NOMO-1 (cell line): ENCODE measurements at regions not wholly inside any gene's neighbourhood (a gene's known extent, or its start where the extent isn't known, plus 50 kb on each side); places are given as distances from the start of the nearest gene placed in this dataset.
"Not testable (repeated sequence)": the region's sequence is repeated elsewhere in the genome, so short reads cannot be mapped to it uniquely, and the experiment has no call there.

Experiments
- DNase-seq, 2 experiments: peaks; one replicate each; lab custom pipeline; 2025; ENCODE audit not compliant: unreplicated experiment in 2 of 2; lab: John Stamatoyannopoulos, UW

DNA sequence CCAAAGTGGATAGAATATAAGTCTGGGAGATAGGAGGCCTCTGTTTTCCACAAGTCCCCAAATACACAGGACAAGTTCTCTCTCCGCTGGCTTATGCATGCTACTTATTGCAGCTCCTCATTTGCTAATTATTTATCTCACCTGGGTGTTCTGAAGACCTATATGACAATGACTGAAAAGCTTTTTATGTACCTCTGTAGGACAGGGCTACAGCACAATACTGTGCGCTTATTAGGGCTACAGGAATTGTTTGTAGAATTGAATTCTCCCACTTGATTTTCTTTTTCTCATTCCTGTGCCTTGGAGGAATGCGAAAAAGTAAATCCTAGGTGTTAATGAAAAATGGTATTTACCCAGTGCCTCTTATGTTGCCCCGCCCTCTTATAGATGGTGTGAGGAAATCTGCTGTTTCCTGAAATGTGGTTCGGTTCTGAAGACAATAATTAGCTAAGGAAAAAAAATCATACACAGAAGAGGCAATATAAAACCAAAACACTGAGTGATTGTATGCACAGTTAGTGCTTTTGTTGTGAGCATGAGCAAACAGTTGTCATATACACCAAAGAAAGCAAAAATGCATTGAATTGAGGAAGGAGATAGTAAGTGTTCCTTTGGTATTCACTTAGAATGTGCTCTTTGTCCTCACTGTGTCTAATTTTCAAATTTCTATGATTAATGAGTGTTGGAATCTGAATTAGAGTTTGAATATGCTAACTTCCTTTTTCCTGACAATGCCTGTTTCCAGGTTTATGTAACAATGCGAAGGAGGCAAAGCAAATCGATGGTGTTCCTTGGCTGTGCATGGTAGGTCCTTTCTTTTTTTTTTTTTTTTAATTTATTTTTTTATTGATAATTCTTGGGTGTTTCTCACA, 78.7 kb upstream of the PNPT1 start:
- DNase-seq: peak in 1 of 2 experiments; percentile 22

DNA sequence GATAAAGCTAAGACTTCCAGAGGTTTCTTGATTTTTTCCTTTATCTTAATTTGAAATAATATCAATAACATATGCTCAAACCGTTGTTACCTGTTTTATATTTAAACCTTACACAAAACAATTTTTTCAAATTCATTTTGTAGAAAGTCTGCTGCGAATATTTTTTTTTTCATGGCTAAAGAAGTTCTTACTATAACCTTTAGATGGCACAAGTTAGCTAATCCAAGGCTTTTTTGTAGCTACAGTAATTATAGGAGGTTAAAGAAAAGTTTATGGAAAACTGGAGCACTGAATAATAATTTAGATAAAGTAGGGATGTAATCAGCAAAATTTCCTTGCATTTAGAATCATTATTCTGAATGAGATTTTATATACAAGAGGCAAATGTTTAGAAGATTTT, 78.0 kb upstream of the PNPT1 start:
- DNase-seq: peak; percentile 19 to 39

DNA sequence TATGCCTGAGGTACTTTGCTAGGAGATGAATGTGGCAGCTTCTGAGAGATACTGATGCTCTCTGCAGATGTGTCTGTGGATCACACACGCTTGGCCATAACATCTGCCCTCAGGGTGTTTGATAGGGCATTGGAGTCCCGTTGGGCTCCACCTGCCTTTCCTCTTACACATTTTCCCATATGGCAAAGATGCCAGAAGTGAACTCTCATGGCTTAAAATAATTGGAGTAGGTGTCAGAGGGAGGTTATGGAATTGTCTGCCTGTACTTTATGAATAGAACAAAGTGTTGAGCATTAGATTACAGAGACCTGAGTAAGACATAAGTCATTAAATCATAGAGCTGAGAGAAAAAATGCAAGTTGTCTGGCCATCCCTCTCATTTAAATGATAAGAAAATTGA, 75.3 kb upstream of the PNPT1 start:
- no peak for DNase-seq

DNA sequence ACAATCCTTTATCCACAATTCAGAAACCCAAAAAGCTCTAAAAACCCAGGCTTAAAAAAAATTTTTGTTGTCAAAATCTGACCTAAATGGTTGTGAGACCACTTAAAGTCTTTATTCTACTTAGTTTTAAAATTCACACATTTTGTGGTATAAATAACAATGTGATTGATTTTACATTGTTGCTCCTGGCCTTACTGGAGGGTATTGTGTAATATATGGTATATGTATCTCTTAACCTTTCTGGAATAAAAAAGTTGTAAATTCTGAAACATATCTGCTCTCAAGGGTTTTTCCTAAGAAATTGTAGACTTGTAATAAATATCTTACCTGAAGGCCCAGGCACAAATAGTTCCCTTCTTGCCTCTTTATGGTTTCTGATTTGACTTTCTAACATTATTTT, 73.3 kb upstream of the PNPT1 start:
- no peak for DNase-seq

DNA sequence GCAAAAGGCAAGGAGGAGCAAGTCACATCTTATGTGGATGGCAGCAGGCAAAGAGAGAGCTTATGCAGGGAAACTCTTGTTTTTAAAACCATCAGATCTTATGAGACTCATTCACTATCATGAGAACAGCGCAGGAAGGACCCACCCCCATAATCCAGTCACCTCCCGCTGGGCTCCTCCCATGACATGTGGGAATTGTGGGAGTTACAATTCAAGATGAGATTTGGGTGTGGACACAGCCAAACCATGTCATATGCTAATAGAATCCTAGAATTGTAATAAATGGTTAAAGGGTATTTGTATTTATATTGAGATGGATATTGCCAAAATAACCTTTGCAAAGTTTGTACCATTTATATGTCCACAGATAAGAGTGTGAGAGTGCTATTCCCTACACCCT, 72.1 kb upstream of the PNPT1 start:
- DNase-seq: not testable (repeated sequence)

DNA sequence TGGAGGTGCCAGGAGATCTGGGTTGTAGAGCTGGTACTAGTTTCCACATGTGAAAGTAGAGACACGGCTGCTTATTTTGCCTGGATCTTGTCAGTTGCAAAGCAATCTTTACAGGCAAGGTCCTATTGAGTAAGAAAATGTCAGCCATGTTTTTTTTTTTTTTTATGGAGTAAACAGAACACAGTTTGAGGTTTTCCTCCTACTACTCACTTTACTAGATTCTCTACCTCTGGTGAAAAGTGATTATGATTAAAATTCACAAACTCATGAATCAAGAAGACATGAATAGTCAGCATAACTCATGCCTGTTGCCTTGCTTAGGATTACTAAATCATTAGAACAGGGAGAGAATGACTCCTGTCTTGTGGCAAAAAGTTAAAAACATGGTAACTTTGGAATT, 70.1 kb upstream of the PNPT1 start:
- DNase-seq: no peak

DNA sequence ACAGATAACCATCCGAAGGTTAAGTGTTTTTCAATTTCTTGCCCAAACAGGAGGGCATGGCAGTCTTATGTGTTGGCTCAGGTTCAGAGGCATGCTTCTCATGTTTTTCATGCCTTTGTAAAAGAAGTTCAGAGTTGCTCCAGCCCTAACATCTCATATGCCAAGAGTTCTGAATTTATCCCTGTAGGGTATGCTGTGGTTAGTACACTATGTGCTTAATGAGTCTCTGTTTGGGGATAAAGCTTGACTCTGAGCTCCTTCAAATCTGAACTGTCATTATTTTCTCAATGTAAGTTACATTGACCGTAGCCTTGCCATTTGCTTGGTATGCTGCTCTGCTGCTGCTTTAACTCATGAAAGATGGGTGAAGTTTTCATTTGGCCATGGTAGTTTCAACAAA, 67.9 kb upstream of the PNPT1 start:
- no peak for DNase-seq

DNA sequence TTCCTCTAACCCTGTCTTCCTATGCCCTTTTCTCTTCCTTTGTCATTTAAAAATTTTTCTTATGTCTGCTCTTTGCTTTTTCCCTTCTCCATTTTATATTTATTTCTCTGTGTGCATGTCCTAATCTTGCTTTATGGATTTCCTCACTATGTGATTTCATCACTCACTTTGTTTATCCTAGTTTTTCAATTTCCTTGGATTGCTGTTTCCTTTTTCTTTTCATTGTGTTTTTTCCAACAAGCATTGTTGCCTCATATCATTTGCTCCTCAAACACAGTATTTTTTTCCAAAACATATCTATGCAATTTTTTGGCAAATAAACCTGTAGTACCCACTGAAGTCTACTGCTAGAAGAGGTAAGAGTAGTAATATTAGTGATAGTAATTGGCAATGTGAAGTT, 67.4 kb upstream of the PNPT1 start:
- DNase-seq: no peak

DNA sequence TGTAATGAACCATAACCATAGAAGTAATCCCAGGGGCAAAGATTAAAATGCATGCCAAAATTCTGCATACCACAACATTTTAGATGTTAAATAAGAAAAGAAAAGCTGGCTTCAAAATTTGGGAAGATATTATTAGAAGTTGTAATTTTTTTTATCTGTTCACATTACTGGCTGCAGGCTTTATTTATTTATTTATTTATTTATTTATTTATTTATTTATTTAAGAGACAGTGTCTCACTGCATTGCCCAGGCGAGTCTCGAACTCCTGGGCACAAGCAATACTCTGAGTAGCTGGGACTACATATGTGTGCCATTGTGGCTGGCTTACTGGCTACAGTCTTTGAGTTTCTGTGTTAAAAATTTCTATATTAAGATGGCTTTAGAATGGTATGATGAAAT, 66.5 kb upstream of the PNPT1 start:
- DNase-seq: no peak

DNA sequence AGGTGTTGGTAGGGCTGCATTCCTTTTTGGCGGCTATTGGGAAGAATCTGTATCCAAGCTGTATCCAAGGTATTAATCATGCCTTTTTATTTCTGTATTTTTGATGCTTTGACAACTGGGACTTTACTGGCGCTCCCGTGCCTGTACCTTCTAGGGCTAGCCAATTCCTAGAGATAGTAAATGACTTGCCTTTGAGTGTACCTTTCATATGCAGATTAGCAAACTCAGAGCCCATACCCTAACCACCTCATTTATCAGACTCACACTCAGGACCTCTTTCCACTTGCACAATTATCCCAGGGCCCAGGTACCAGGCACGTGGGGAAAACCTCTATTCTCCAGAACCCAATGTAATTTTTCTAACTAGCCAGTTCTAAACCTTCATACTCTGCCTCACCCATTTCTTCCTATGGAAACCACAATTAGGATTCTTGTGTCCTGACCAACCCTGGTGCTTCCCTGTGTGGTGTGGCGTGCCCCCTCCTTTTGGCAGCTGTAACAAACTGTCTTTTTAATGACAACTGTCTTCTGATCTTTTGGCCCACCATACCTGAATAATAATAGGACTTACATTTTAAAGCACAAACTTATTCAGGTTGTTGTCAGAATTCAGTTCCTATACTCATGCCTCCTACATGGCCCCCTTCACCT, 65.8 kb upstream of the PNPT1 start:
- no peak for DNase-seq

DNA sequence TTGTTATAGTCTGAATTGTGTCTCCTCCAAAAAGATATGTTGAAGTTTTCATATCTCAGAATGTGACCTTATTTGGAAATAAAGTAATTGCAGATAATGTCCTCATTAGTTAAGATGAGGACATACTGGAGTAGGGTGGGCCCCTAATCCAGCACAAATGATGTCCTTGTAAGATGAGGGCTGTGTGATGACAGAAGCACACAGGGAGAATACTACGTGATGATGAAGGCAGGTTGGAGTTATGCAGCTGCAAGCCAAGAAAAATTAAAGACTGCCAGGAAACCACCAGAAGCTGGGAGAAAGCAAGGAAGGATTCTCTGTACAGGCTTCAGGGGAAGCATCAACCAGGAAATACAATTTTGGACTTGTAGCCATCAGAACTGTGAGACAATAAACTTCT, 58.3 kb upstream of the PNPT1 start:
- no peak for DNase-seq

DNA sequence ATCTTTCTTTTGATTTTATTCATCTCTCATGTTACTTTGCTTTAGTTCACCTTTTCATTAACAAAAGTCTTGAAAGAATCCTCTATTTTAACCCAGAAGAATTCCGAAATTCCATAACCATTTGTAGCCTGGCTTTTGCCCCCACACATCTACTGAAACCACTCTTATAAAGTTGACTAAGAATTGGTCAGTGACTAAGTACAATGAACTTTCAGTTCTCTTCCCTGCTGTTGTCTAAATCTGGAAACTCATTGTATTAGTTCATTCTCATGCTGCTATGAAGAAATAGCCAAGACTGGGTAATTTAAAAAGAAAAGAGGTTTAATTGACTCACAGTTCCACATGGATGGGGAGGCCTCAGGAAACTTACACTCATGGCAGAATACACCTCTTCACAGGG, 49.9 kb upstream of the PNPT1 start:
- DNase-seq: peak in 1 of 2 experiments; percentile 57
